ENCODE measurements at regions not wholly inside any gene's neighbourhood (a gene's known extent, or its start where the extent isn't known, plus 50 kb on each side); places are given as distances from the start of the nearest gene placed in this dataset.

GRCh38 chr16:79365702-79366101 lies 234.8 kb downstream of the MAF start:
- DNase-seq, result no peak

GRCh38 chr16:79363484-79363883 lies 237.1 kb downstream of the MAF start:
- no peak for DNase-seq

- DNase-seq, result no peak
Measured at GRCh38 chr16:79363035-79363434, 237.5 kb downstream of the MAF start.

- DNase-seq, result no peak
Measured at GRCh38 chr16:79362300-79362970, 238.1 kb downstream of the MAF start.

GRCh38 chr16:79361132-79361751 lies 239.3 kb downstream of the MAF start:
- no peak for DNase-seq

GRCh38 chr16:79360267-79360666 lies 240.3 kb downstream of the MAF start:
- DNase-seq, result no peak

GRCh38 chr16:79359082-79359481 lies 241.5 kb downstream of the MAF start:
- DNase-seq, result no peak

GRCh38 chr16:79358188-79358587 lies 242.3 kb downstream of the MAF start:
- DNase-seq, result no peak

- DNase-seq, result no peak
Measured at GRCh38 chr16:79355600-79356358, 244.8 kb downstream of the MAF start.

GRCh38 chr16:79351927-79352326 lies 248.6 kb downstream of the MAF start:
- no peak for DNase-seq

- no peak for DNase-seq
Measured at GRCh38 chr16:79349803-79350202, 250.7 kb downstream of the MAF start.

GRCh38 chr16:79348521-79349306 lies 251.8 kb downstream of the MAF start:
- DNase-seq, result peak; percentile 18 to 33

GRCh38 chr16:79347277-79347676 lies 253.3 kb downstream of the MAF start:
- DNase-seq, result no peak

- no peak for DNase-seq
Measured at GRCh38 chr16:79339863-79340262, 260.7 kb downstream of the MAF start.

- no peak for DNase-seq
Measured at GRCh38 chr16:79337906-79338305, 262.6 kb downstream of the MAF start.

- DNase-seq, result no peak
Measured at GRCh38 chr16:79336437-79337229, 263.9 kb downstream of the MAF start.

- DNase-seq, result peak; percentile 61 to 66
Measured at GRCh38 chr16:79334127-79334526, 266.4 kb downstream of the MAF start.

- no peak for DNase-seq
Measured at GRCh38 chr16:79331066-79331465, 269.5 kb downstream of the MAF start.

- no peak for DNase-seq
Measured at GRCh38 chr16:79329967-79330366, 270.6 kb downstream of the MAF start.

GRCh38 chr16:79329166-79329521 lies 271.4 kb downstream of the MAF start:
- no peak for DNase-seq

- DNase-seq, result no peak
Measured at GRCh38 chr16:79328402-79329165, 272.0 kb downstream of the MAF start.

GRCh38 chr16:79327836-79328235 lies 272.7 kb downstream of the MAF start:
- no peak for DNase-seq

Data from activated CD4-positive, alpha-beta T cell treated with anti-CD3 and anti-CD28 coated beads, Interleukin-2, amount 50 U/mL, for 48 hours (primary cell).